DOHH2 (cell line): ENCODE measurements at regions not wholly inside any gene's neighbourhood (a gene's known extent, or its start where the extent isn't known, plus 50 kb on each side); places are given as distances from the start of the nearest gene placed in this dataset.

Experiments
- EZH2phosphoT487 ChIP-seq: fragments of 200-600 bp; sonication (generic); IDR thresholded peaks from 2 replicates; pipeline ENCODE4 v1.6.1; 2017; ENCODE audit warnings: borderline replicate concordance, mild to moderate bottlenecking, antibody characterized with exemption, low read length, moderate library complexity, mixed read lengths
- TF ChIP-seq, protein P1 (sequence below): fragments of 200-600 bp; sonication (generic); IDR thresholded peaks from one replicate; pipeline ENCODE4 v1.5.1; 2014; ENCODE audit warnings: antibody characterized with exemption, mild to moderate bottlenecking, low read depth, low read length; ENCODE audit not compliant: poor library complexity, severe bottlenecking

DNA sequence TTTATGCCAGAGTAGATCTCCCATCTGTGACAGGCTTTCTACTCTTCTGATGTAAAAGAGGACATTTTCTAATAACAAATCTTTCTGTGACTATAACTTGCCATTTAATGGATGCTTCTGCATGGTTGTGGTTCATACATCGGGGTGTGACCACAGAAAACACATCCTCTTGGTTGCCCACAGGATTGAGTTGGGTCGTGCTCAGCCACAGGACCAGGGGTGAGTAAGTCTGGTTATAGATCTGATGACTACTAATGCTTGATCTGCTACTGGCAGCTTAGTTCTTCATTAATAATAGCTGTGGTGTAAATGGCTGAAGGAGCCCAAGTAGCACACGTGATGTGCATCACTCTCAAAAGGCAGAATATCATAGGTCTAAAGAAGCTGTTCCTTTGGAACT lies 328.2 kb downstream of the RWDD3 start:
- TF ChIP-seq, protein P1, sequence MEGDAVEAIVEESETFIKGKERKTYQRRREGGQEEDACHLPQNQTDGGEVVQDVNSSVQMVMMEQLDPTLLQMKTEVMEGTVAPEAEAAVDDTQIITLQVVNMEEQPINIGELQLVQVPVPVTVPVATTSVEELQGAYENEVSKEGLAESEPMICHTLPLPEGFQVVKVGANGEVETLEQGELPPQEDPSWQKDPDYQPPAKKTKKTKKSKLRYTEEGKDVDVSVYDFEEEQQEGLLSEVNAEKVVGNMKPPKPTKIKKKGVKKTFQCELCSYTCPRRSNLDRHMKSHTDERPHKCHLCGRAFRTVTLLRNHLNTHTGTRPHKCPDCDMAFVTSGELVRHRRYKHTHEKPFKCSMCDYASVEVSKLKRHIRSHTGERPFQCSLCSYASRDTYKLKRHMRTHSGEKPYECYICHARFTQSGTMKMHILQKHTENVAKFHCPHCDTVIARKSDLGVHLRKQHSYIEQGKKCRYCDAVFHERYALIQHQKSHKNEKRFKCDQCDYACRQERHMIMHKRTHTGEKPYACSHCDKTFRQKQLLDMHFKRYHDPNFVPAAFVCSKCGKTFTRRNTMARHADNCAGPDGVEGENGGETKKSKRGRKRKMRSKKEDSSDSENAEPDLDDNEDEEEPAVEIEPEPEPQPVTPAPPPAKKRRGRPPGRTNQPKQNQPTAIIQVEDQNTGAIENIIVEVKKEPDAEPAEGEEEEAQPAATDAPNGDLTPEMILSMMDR: no peak
- no peak for TF ChIP-seq EZH2phosphoT487
